DND-41 (cell line): ENCODE measurements at regions not wholly inside any gene's neighbourhood (a gene's known extent, or its start where the extent isn't known, plus 50 kb on each side); places are given as distances from the start of the nearest gene placed in this dataset.

Experiments used
- EZH2 ChIP-seq: IDR thresholded peaks from 3 replicates; pipeline ENCODE4 v1.6.1; 2012; ENCODE audit warnings: borderline replicate concordance, low read depth, mild to moderate bottlenecking, moderate library complexity, low read length, inconsistent platforms; ENCODE audit not compliant: severe bottlenecking
- TF ChIP-seq, protein P1 (sequence below): IDR thresholded peaks from 2 replicates; pipeline ENCODE4 v1.5.1; 2012; ENCODE audit warnings: borderline replicate concordance, low read length, moderate library complexity, mild to moderate bottlenecking; ENCODE audit not compliant: poor library complexity, severe bottlenecking; ENCODE audit errors: extremely low read depth

DNA sequence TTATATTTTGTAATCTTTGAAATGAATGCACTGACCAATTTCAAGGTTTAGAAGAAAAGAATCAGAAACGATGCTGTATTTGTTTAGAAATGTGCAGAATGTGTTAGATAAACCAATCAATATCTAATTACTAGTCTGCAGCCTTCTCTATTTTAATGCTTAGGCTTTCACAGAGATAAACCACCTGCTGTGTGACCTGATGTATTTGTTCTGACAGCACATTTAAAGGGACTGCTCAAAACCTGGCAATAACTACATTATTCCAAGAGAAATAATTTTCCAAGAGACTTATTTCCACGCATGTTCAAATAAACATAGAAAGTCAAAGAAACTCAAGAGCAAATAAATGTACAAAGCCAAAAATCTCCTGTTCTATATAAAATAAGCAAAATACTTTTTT is 641.6 kb upstream of the PCDH20 start:
- TF ChIP-seq, protein P1, sequence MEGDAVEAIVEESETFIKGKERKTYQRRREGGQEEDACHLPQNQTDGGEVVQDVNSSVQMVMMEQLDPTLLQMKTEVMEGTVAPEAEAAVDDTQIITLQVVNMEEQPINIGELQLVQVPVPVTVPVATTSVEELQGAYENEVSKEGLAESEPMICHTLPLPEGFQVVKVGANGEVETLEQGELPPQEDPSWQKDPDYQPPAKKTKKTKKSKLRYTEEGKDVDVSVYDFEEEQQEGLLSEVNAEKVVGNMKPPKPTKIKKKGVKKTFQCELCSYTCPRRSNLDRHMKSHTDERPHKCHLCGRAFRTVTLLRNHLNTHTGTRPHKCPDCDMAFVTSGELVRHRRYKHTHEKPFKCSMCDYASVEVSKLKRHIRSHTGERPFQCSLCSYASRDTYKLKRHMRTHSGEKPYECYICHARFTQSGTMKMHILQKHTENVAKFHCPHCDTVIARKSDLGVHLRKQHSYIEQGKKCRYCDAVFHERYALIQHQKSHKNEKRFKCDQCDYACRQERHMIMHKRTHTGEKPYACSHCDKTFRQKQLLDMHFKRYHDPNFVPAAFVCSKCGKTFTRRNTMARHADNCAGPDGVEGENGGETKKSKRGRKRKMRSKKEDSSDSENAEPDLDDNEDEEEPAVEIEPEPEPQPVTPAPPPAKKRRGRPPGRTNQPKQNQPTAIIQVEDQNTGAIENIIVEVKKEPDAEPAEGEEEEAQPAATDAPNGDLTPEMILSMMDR = no peak
- TF ChIP-seq EZH2 = no peak
